ENCODE measurements at regions not wholly inside any gene's neighbourhood (a gene's known extent, or its start where the extent isn't known, plus 50 kb on each side); places are given as distances from the start of the nearest gene placed in this dataset.
"Not testable (repeated sequence)": the region's sequence is repeated elsewhere in the genome, so short reads cannot be mapped to it uniquely, and the experiment has no call there.

DNA sequence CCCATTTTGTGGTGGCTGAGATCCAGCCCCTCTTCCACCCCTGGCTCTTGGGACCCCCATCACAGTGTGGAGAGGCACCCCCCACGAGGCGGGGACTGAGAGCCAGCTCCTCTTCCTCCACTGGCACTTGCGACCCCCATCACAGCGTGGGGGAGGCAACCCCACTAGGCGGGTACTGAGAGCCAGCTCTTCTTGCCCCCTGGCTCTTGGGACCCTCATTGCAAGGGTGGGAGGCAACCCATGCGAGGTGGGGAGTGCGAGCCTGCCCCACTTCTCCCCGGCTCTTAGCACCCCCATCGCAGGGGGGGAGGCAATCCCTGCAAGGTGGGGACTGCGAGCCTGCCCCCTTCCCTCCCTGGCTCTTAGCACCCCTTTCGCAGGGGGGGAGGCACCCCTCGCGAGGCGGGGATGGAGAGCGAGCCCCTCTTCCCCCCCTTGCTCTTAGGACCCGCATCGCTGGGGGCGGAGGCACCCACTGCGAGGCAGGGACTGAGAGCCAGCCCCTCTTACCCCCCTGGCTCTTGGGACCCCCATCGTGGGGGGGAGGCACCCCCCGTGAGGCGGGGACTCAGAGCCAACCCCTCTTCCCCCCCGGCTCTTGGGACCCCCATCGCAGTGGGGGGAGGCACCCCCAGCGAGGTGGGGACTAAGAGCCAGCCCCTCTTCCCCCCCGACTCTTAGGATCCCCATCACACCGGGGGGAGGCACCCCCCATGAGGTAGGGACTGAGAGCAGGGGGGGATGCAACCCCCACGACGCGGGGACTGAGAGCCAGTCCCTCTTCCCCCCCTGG, 364.6 kb upstream of the SPRY2 start:
- no peak for DNase-seq

DNA sequence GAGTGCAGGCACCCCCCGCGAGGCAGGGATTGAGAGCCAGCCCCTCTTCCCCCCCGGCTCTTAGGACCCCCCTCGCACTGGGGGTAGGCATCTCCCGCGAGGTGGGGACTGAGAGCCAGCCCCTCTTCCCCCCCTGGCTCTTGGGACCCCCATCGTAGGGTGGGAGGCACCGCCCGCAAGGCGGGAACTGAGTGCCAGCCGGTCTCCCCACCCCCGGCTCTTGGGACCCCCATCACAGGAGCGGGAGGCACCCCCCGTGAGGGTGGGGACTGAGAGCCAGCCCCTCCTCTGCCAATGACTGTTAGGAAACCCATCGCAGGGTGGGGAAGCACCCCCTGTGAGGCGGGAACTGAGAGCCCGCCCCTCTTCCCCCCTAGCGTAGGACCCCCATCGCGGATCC, 363.4 kb upstream of the SPRY2 start:
- DNase-seq: no peak

DNA sequence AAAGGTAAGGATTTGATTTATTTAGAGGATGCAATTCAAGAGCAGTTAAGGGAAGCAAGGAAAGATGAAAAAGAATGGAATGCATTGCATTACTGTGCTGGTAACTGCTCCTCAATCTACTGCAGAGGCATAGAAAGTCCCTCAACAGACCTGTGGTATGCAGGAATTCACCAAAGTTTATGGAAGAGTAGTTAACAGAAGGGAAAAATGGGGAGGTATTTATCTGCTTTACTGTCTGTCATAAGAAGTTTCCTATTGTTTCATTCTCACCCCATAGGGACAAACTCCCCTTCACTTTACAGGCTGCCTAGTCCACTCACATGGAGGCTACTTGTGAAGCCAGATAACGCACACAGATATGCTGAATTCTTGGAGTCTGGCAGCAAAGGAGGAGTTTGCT, 354.9 kb upstream of the SPRY2 start:
- DNase-seq: no peak

DNA sequence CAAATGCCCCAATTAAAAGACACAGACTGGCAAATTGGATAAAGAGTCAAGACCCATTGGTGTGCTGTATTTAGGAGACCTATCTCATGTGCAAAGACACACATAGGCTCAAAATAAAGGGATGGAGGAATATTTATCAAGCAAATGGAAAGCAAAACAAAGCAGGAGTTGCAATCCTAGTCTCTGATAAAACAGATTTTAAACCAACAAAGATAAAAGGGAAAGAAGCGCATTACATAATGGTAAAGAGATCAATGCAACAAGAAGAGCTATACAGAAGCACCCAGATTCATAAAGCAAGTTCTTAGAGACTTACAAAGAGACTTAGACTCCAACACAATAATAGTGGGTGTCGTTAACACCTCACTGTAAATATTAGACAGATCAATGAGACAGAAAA, 350.9 kb upstream of the SPRY2 start:
- DNase-seq: not testable (repeated sequence)

DNA sequence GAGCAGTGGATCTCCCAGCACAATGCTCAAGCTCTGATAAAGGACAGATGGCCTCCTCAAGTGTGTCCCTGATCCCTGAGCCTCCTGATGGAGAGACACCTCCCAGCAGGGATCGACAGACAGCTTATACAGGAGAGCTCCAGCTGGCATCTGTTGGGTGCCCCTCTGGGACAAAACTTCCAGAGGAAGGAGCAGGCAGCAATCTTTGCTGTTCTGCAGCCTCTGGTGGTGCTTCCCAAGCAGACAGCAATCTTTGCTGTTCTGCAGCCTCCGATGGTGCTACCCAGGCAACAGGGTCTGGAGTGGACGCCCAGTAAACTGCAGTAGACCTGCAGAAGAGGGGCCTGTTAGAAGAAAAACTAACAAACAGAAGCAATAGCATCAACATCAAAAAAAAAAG, 349.3 kb upstream of the SPRY2 start:
- DNase-seq: no peak

DNA sequence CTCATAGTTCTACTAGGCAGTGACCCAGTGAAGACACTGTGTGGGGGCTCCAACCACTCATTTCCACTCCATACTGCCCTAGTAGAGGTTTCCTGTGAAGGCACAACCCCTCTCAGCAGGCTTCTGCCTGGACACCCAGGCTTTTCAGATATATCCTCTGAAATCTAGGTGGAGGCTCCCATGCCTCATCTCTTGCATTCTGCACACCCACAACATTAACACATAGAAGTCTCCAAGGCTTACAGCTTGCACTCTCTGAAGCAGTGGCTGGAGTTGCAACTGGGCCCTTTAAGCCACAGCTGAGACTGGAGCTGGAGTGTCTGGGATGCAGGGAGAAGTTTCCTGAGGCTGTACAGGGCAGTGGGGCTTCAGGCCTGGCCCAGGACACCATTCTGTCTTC, 347.7 kb upstream of the SPRY2 start:
- DNase-seq: no peak

DNA sequence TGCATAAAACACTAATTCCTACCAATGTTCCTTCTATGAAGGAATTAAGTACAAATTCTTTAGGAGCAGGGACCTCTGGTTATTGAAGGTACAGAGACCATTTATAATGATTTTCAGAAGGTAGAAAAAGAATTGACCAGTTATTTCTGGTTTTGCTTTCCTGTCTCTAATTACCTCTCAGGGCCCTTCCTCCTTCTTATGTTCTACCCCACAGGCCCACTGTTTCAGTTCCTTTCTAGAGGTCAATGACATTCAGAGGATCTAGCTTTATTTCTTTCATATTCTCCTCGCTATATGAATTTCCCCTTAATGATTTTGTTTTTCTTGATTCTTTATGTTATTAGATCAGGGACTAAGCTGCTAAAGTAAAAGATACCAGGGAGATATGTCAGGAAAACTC, 345.0 kb upstream of the SPRY2 start:
- no peak for DNase-seq

DNA sequence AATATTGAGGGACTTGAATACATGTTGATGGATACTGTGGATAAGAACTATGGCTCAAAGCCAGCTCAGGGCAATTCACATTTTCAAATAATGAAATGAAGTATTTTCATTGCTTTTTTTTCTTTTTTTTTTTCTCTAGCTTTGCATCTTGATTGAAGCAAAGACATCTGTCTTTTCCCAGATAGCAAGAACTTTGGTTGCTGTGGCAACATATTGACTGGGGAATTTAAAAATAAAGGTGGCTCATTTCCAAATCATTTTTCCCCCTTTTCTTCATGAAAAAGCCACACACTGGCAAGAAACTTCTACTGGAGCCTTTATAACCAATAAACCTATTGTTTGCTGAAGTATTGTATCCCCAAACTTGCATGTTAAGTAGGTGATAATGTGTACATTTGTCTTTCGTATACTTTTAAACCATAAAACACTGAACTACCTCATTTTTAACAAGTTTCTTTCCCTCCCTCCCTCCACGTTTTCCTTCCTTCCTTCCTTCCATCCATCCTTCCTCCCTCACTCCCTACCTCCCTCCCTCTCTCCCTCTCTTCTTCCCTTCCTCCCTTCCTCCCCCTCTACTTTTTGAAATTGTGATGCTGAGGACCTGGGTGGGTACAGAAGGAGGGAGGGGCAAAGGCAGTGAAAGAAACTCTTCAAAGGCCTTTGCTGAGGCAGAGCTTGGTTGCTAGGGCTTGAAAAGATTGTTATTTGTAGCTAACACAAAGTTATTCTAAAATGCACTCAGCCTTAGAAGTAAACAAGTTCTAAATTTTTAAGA, 343.5 kb upstream of the SPRY2 start:
- no peak for DNase-seq

DNA sequence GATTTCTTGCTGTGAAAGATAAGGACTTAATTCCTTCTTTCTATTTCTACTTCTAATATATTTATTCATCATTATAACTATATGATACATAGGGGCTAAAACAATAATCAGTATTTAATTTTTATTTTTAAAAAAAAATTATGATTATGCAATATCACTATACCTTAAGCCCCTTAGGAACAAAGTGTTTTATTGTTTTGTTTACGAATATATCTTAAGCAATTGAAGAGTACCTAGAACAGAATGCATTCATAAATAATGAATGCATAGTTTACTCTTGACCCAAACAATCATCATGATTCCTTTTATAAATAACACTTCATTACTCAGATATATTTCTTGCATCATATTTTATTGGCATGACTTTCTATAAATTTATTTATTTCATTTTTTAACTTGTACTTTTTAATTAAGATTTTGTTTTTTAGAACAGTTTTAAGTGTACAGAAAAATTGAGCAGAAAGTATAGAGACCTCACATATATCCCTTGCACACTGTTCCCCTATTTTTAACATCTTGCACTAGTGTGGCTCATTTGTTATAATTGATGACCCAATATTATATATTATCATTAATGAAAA, 339.9 kb upstream of the SPRY2 start:
- DNase-seq: no peak

DNA sequence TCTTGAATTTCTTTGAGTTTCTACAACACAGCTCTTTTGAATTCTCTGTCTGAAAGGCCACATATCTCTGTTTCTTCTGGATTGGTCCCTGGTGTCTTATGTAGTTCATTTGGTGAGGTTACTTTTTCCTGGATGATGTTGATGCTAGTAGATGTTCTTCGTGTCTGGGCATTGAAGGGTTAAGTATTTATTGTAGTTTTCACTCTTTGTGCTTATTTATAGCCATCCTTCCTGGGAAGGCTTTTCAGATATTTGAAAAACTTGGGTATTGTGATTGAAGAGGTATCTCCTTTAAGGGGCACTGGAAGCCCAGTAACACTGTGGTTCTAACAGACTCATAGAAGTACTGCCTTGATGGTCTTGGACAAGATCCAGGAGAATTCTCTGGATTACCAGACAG, 338.5 kb upstream of the SPRY2 start:
- DNase-seq: no peak

DNA sequence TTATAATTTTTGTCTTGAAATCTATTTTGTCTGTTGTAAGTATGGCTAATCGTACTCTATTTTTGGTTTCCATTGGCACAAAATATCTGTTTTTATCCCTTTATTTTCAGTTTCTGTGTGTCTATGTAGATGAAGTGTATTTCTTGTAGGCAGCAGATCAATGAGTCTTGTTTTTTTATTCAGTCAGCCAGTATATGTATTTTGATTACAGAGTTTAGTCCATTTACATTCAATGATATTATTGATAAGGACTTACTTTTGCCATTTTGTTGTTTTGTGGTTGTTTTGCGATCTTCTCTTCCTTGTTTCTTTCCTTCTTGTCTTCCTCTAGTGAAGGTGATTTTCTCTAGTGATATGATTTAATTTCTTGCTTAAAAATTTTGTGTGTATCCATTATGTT, 336.3 kb upstream of the SPRY2 start:
- DNase-seq: no peak

DNA sequence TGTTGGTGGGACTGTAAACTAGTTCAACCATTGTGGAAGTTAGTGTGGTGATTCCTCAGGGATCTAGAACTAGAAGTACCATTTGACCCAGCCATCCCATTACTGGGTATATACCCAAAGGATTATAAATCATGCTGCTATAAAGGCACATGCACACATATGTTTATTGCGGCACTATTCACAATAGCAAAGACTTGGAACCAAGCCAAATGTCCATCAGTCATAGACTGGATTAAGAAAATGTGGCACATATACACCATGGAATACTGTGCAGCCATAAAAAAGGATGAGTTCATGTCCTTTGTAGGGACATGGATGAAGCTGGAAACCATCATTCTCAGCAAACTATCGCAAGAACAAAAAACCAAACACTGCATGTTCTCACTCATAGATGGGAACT, 334.5 kb upstream of the SPRY2 start:
- not testable (repeated sequence) for DNase-seq

DNA sequence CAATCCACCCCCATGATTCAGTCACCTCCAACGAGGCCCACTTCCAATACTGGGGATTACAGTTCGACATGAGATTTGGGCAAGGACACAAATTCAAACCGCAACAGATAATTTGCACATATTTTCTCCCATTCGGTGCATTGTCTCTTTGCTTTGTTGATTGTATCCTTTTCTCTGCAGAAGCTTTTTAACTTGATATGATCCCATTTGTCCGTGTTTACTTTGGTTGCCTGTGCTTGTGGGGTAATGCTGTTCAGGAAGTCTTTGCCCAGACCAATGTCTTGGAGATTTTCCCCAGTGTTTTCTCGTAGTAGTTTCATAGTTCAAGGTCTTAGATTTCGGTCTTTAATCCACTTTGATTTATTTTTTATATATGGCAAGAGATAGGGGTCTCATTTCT, 330.8 kb upstream of the SPRY2 start:
- DNase-seq: no peak

DNA sequence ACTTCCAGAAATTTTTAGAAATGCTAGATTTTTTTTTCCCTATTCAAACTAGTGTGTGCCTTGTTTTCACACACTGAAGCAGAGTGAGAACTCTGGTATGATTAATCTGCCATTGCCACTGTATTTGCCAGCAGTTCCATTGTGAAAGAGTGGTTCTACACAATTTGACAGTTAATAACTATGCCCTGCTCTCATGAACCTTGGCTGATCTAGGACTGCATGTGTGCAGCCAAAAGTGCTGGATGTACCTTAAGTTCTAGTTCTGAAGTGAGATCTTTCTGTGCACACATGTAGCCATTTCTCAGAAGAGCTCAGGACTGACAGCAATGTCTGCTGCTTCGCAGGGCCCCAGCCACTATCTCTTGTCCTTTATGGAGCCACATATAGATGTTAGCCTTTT, 328.2 kb upstream of the SPRY2 start:
- no peak for DNase-seq

DNA sequence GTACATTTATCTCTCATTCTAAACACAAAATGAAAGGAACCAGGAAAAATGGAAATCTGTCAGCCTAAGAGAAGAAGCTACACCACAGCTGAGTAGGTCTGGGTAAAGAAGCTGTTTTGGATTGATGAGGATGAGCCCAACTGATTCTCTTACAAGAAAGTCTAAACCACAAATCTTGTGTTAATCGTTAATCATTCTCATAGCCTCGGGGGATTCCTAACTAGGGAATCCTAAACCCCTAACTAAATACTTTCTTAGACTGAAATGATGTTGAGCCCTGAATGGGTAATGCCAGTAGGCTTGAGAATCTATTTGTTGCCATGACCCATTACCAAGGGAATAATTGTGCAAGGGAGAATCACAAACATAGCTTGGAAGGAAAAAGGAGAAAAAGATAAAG, 327.5 kb upstream of the SPRY2 start:
- DNase-seq: no peak

DNA sequence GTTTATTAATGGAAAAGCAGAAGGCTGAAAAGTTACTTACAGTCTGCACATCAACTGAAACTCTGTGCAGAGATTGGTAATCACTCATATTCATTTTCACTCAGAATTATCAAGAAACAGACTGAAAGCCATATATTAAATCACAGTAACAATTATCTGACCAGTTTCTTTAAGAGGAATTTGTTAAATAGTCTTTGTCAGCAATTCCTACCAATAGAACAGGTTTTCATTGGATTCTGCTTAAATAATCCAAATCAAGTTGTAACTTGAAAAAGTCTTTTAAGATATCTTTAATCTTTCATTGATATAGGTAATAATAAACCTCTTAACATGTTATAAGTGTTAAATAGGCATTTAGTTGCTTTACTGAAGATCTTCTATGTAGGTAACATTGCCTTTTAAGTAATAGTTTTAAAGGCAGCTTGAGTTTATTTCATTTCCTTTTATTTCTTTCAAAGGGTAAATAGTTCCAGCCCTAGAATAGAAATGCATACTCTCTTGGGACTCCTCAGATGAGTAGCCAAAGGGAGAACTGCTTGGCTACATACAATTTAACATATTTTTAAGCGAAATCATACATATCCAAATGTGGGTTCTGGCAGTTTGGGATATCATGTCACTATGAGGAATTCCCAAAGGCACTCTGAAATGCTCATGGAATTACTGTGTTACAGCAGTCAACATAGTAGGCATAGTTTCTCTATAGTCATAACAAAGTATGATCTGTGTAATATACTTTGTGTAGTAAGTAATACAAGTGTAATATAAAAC, 326.0 kb upstream of the SPRY2 start:
- DNase-seq: no peak

DNA sequence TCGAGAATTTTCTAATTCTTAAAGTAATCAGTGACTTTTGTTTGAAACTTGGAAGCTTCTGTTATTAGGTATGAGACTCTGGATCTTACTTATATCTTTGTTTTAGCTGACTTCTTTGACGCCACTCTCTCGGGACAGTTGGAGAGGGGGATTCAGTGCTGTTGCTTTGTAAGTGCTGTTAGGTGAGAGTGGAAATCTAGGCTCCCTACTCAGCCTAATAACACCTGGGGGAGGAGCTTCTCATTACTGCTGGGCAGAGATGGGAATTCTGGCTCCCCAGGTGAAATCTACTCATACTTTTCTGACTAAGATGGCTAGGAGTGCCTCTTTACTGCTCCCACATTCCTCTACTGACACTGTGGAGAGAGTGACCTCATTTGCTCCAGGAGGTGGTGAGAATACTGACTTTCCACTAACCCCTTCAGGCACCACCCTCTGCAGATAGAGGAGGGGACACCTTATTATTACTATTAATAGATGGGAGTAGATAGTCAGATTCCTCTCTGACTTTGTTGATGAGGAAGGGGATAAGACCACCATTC, 324.9 kb upstream of the SPRY2 start:
- DNase-seq: no peak

DNA sequence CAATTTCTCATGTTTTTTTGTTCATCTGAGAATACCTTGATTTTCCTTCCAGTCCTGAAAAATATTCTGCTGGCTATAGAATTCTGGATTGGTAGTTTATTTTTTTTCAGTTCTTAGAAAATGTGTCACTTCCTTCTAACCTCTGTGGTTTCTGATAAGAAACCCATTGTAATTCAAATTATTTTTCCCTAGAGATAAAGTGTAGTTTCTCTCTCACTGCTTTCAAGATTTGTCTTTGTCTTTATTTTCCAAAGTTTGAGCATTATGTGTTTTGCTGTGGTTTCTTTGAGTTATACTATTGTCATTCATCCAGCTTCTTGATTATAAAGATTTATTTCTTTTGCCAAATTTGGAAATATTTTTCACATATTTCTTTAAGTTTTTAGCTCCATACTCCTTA, 324.0 kb upstream of the SPRY2 start:
- no peak for DNase-seq

DNA sequence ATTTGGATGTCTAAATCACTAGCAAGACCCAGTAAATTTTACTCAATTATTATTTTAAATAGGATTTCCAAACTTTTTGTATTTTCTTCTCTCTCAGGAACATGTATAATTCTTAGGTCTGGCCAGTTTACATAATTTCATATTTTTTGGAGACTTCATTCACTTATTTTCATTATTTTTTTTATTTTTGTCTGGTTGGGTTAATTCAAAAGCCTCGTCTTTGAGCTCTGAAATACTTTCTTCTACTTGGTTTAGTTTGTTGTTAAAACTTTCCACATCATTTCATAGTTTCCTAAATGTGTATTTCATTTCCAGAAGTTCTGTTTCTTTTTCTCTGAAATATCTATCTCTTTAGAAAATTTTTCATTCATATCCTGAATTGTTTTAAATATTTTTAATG, 322.9 kb upstream of the SPRY2 start:
- DNase-seq: no peak

DNA sequence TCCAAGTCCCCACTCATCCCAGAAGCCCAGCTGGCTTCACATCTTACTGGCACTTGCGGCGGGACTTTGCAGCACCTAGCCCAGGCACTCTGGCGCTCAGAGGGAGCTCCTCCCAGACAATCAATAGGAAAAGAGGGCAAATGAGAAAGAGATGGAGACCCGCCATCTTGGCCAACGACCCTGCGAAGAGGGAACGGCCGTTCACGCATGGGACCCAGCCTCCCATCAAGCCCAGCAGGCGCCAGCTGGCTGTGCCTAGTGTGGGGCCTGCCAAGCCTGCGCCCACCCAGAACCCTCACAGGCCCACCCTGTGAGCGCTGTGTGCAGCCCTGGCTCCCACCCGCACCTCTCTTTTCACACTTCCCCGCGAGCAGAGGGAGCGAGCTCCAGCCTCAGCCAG, 317.8 kb upstream of the SPRY2 start:
- no peak for DNase-seq

DNA sequence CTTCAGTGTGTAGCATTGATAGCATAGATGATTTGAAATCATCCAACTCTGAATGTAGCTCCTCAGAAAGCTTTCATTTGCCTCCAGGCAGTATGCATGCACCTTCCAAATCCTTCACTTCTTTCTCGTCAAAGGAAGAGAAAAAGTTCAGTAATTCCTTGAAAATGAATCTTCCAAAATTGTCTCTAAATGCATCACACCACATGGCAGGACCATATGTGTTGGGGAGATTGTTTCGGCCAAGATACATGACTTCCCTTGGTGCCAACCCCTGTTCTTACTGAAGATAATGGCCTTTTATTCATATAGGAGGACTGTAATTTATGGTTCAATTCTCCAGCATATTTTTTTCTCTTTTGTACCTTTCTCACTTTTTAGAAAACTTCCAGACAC, 315.6 kb upstream of the SPRY2 start:
- no peak for DNase-seq

Measured in nucleus accumbens (tissue), 56 donors.